ENCODE measurements at regions not wholly inside any gene's neighbourhood (a gene's known extent, or its start where the extent isn't known, plus 50 kb on each side); places are given as distances from the start of the nearest gene placed in this dataset.

GRCh38 chr18:68340606-68341005 lies 374.3 kb downstream of the TMX3 start:
- H3K27ac ChIP-seq (ENCODE audit: insufficient read depth in 1 of 2, low read depth in 1 of 2, low read length in 2 of 2, poor library complexity in 1 of 2, severe bottlenecking in 2 of 2), result no peak overlapping the region
- ChIA-PET POLR2A (no interaction called here), CTCF (no interaction called here)
- no peaks in the 10 kb centered on the region for H3K4me1 ChIP-seq (ENCODE audit: control extremely low read depth in 1 of 4, control insufficient read depth in 4 of 4, insufficient read depth in 4 of 4, low read length in 3 of 4)
- no peaks in the 10 kb centered on the region for H3K9me3 ChIP-seq (ENCODE audit: control extremely low read depth in 1 of 5, control insufficient read depth in 4 of 5, insufficient read depth in 2 of 5, low read depth in 1 of 5, low read length in 4 of 5)
- no peaks in the 10 kb centered on the region for H3K27me3 ChIP-seq (replicated peaks in 2 of 5; ENCODE audit: control insufficient read depth in 4 of 5, insufficient read depth in 5 of 5, low read length in 4 of 5)
- H3K36me3 ChIP-seq (ENCODE audit: control insufficient read depth in 4 of 4, insufficient read depth in 4 of 4, low read length in 3 of 4), result no peaks in the 10 kb centered on the region
- no peak for DNase-seq
- H3K4me3 ChIP-seq (ENCODE audit: control insufficient read depth in 1 of 7, extremely low read depth in 1 of 7, insufficient read depth in 4 of 7, low read depth in 2 of 7, low read length in 6 of 7), result no peak overlapping the region
- no CpG with 5 or more reads among the region's 1 CpG for WGBS (ENCODE audit: insufficient coverage)

- POLR2A ChIA-PET, result no interaction called here
- no peaks in the 10 kb centered on the region for H3K27me3 ChIP-seq (replicated peaks in 2 of 5; ENCODE audit: control insufficient read depth in 4 of 5, insufficient read depth in 5 of 5, low read length in 4 of 5)
- no peak overlapping the region for H3K27ac ChIP-seq (ENCODE audit: insufficient read depth in 1 of 2, low read depth in 1 of 2, low read length in 2 of 2, poor library complexity in 1 of 2, severe bottlenecking in 2 of 2)
- H3K4me3 ChIP-seq (ENCODE audit: control insufficient read depth in 1 of 7, extremely low read depth in 1 of 7, insufficient read depth in 4 of 7, low read depth in 2 of 7, low read length in 6 of 7), result no peak overlapping the region
- H3K36me3 ChIP-seq (ENCODE audit: control insufficient read depth in 4 of 4, insufficient read depth in 4 of 4, low read length in 3 of 4), result no peaks in the 10 kb centered on the region
- DNase-seq, result no peak
- no peaks in the 10 kb centered on the region for H3K4me1 ChIP-seq (ENCODE audit: control extremely low read depth in 1 of 4, control insufficient read depth in 4 of 4, insufficient read depth in 4 of 4, low read length in 3 of 4)
- CTCF ChIA-PET, result no interaction called here
- H3K9me3 ChIP-seq (ENCODE audit: control extremely low read depth in 1 of 5, control insufficient read depth in 4 of 5, insufficient read depth in 2 of 5, low read depth in 1 of 5, low read length in 4 of 5), result no peaks in the 10 kb centered on the region
These were observed 384.2 kb downstream of the TMX3 start for GRCh38 chr18:68330658-68331057.

- DNase-seq, result no peak
- Histone ChIP-seq H3K36me3 (ENCODE audit: control insufficient read depth in 4 of 4, insufficient read depth in 4 of 4, low read length in 3 of 4) (no peaks in the 10 kb centered on the region), H3K4me3 (ENCODE audit: control insufficient read depth in 1 of 7, extremely low read depth in 1 of 7, insufficient read depth in 4 of 7, low read depth in 2 of 7, low read length in 6 of 7) (no peak overlapping the region), H3K4me1 (ENCODE audit: control extremely low read depth in 1 of 4, control insufficient read depth in 4 of 4, insufficient read depth in 4 of 4, low read length in 3 of 4) (no peaks in the 10 kb centered on the region), H3K27me3 (replicated peaks in 2 of 5; ENCODE audit: control insufficient read depth in 4 of 5, insufficient read depth in 5 of 5, low read length in 4 of 5) (no peaks in the 10 kb centered on the region), H3K27ac (ENCODE audit: insufficient read depth in 1 of 2, low read depth in 1 of 2, low read length in 2 of 2, poor library complexity in 1 of 2, severe bottlenecking in 2 of 2) (no peak overlapping the region), H3K9me3 (ENCODE audit: control extremely low read depth in 1 of 5, control insufficient read depth in 4 of 5, insufficient read depth in 2 of 5, low read depth in 1 of 5, low read length in 4 of 5) (no peaks in the 10 kb centered on the region)
- ChIA-PET CTCF (no interaction called here), POLR2A (no interaction called here)
These were observed 391.0 kb downstream of the TMX3 start for GRCh38 chr18:68323921-68324320.

- no peak overlapping the region for H3K4me3 ChIP-seq (ENCODE audit: control insufficient read depth in 1 of 7, extremely low read depth in 1 of 7, insufficient read depth in 4 of 7, low read depth in 2 of 7, low read length in 6 of 7)
- CTCF ChIA-PET, result no interaction called here
These were observed 398.3 kb downstream of the TMX3 start for GRCh38 chr18:68316636-68317035.

GRCh38 chr18:68314403-68314802 lies 400.5 kb downstream of the TMX3 start:
- Histone ChIP-seq H3K9me3 (ENCODE audit: control extremely low read depth in 1 of 5, control insufficient read depth in 4 of 5, insufficient read depth in 2 of 5, low read depth in 1 of 5, low read length in 4 of 5) (no peaks in the 10 kb centered on the region), H3K4me3 (ENCODE audit: control insufficient read depth in 1 of 7, extremely low read depth in 1 of 7, insufficient read depth in 4 of 7, low read depth in 2 of 7, low read length in 6 of 7) (no peak overlapping the region), H3K36me3 (ENCODE audit: control insufficient read depth in 4 of 4, insufficient read depth in 4 of 4, low read length in 3 of 4) (no peaks in the 10 kb centered on the region), H3K4me1 (ENCODE audit: control extremely low read depth in 1 of 4, control insufficient read depth in 4 of 4, insufficient read depth in 4 of 4, low read length in 3 of 4) (no peaks in the 10 kb centered on the region), H3K27ac (ENCODE audit: insufficient read depth in 1 of 2, low read depth in 1 of 2, low read length in 2 of 2, poor library complexity in 1 of 2, severe bottlenecking in 2 of 2) (no peak overlapping the region), H3K27me3 (replicated peaks in 2 of 5; ENCODE audit: control insufficient read depth in 4 of 5, insufficient read depth in 5 of 5, low read length in 4 of 5) (no peaks in the 10 kb centered on the region)
- whole genome bisulfite sequencing (ENCODE audit: insufficient coverage), result no CpG with 5 or more reads among the region's 4 CpGs
- ChIA-PET CTCF (no interaction called here), POLR2A (no interaction called here)
- DNase-seq, result no peak

More at GRCh38 chr18:68316636-68317035, 398.3 kb downstream of the TMX3 start:
- Histone ChIP-seq H3K36me3 (ENCODE audit: control insufficient read depth in 4 of 4, insufficient read depth in 4 of 4, low read length in 3 of 4) (no peaks in the 10 kb centered on the region), H3K27ac (ENCODE audit: insufficient read depth in 1 of 2, low read depth in 1 of 2, low read length in 2 of 2, poor library complexity in 1 of 2, severe bottlenecking in 2 of 2) (no peak overlapping the region), H3K4me1 (ENCODE audit: control extremely low read depth in 1 of 4, control insufficient read depth in 4 of 4, insufficient read depth in 4 of 4, low read length in 3 of 4) (no peaks in the 10 kb centered on the region), H3K9me3 (ENCODE audit: control extremely low read depth in 1 of 5, control insufficient read depth in 4 of 5, insufficient read depth in 2 of 5, low read depth in 1 of 5, low read length in 4 of 5) (no peaks in the 10 kb centered on the region), H3K27me3 (replicated peaks in 2 of 5; ENCODE audit: control insufficient read depth in 4 of 5, insufficient read depth in 5 of 5, low read length in 4 of 5) (no peaks in the 10 kb centered on the region)
- POLR2A ChIA-PET, result no interaction called here
- 88% methylated on average over 1 of the region's 3 CpGs for WGBS (ENCODE audit: insufficient coverage)
- no peak for DNase-seq

- no peak for DNase-seq
- no peaks in the 10 kb centered on the region for H3K36me3 ChIP-seq (ENCODE audit: control insufficient read depth in 4 of 4, insufficient read depth in 4 of 4, low read length in 3 of 4)
- H3K4me3 ChIP-seq (ENCODE audit: control insufficient read depth in 1 of 7, extremely low read depth in 1 of 7, insufficient read depth in 4 of 7, low read depth in 2 of 7, low read length in 6 of 7), result no peak overlapping the region
- H3K4me1 ChIP-seq (ENCODE audit: control extremely low read depth in 1 of 4, control insufficient read depth in 4 of 4, insufficient read depth in 4 of 4, low read length in 3 of 4), result no peaks in the 10 kb centered on the region
- POLR2A ChIA-PET, result no interaction called here
- no peaks in the 10 kb centered on the region for H3K9me3 ChIP-seq (ENCODE audit: control extremely low read depth in 1 of 5, control insufficient read depth in 4 of 5, insufficient read depth in 2 of 5, low read depth in 1 of 5, low read length in 4 of 5)
- WGBS (ENCODE audit: insufficient coverage), result no CpG with 5 or more reads among the region's 3 CpGs
- CTCF ChIA-PET, result no interaction called here
- no peaks in the 10 kb centered on the region for H3K27me3 ChIP-seq (replicated peaks in 2 of 5; ENCODE audit: control insufficient read depth in 4 of 5, insufficient read depth in 5 of 5, low read length in 4 of 5)
- no peak overlapping the region for H3K27ac ChIP-seq (ENCODE audit: insufficient read depth in 1 of 2, low read depth in 1 of 2, low read length in 2 of 2, poor library complexity in 1 of 2, severe bottlenecking in 2 of 2)
These were observed 413.5 kb downstream of the TMX3 start for GRCh38 chr18:68301441-68301840.

GRCh38 chr18:68299906-68300305 lies 415.0 kb downstream of the TMX3 start:
- Histone ChIP-seq H3K36me3 (ENCODE audit: control insufficient read depth in 4 of 4, insufficient read depth in 4 of 4, low read length in 3 of 4) (no peaks in the 10 kb centered on the region), H3K4me3 (ENCODE audit: control insufficient read depth in 1 of 7, extremely low read depth in 1 of 7, insufficient read depth in 4 of 7, low read depth in 2 of 7, low read length in 6 of 7) (no peak overlapping the region), H3K27me3 (replicated peaks in 2 of 5; ENCODE audit: control insufficient read depth in 4 of 5, insufficient read depth in 5 of 5, low read length in 4 of 5) (no peaks in the 10 kb centered on the region), H3K27ac (ENCODE audit: insufficient read depth in 1 of 2, low read depth in 1 of 2, low read length in 2 of 2, poor library complexity in 1 of 2, severe bottlenecking in 2 of 2) (no peak overlapping the region), H3K4me1 (ENCODE audit: control extremely low read depth in 1 of 4, control insufficient read depth in 4 of 4, insufficient read depth in 4 of 4, low read length in 3 of 4) (no peaks in the 10 kb centered on the region), H3K9me3 (ENCODE audit: control extremely low read depth in 1 of 5, control insufficient read depth in 4 of 5, insufficient read depth in 2 of 5, low read depth in 1 of 5, low read length in 4 of 5) (no peaks in the 10 kb centered on the region)
- DNase-seq, result no peak
- CTCF ChIA-PET, result no interaction called here
- WGBS (ENCODE audit: insufficient coverage), result 100% methylated on average over 1 of the region's 3 CpGs
- POLR2A ChIA-PET, result no interaction called here

GRCh38 chr18:68298330-68298729 lies 416.6 kb downstream of the TMX3 start:
- H3K9me3 ChIP-seq (ENCODE audit: control extremely low read depth in 1 of 5, control insufficient read depth in 4 of 5, insufficient read depth in 2 of 5, low read depth in 1 of 5, low read length in 4 of 5), result peaks cover 0 to under 1% (median 0%) of the 10 kb centered on the region in 5 experiments
- H3K4me1 ChIP-seq (ENCODE audit: control extremely low read depth in 1 of 4, control insufficient read depth in 4 of 4, insufficient read depth in 4 of 4, low read length in 3 of 4), result no peaks in the 10 kb centered on the region
- 70% methylated on average over 3 of the region's 4 CpGs for WGBS (ENCODE audit: insufficient coverage)
- no peaks in the 10 kb centered on the region for H3K27me3 ChIP-seq (replicated peaks in 2 of 5; ENCODE audit: control insufficient read depth in 4 of 5, insufficient read depth in 5 of 5, low read length in 4 of 5)
- H3K4me3 ChIP-seq (ENCODE audit: control insufficient read depth in 1 of 7, extremely low read depth in 1 of 7, insufficient read depth in 4 of 7, low read depth in 2 of 7, low read length in 6 of 7), result no peak overlapping the region
- ChIA-PET CTCF (no interaction called here), POLR2A (no interaction called here)
- H3K36me3 ChIP-seq (ENCODE audit: control insufficient read depth in 4 of 4, insufficient read depth in 4 of 4, low read length in 3 of 4), result no peaks in the 10 kb centered on the region
- no peak for DNase-seq
- no peak overlapping the region for H3K27ac ChIP-seq (ENCODE audit: insufficient read depth in 1 of 2, low read depth in 1 of 2, low read length in 2 of 2, poor library complexity in 1 of 2, severe bottlenecking in 2 of 2)
